NCI-H1417 (cell line): ENCODE measurements at regions not wholly inside any gene's neighbourhood (a gene's known extent, or its start where the extent isn't known, plus 50 kb on each side); places are given as distances from the start of the nearest gene placed in this dataset.
A peak's percentile ranks its signal among the peaks of the same experiment; 100 is the strongest.

Source experiments
- DNase-seq, 3 experiments: peaks; one replicate each; lab custom pipeline; 2025; lab: John Stamatoyannopoulos, UW

GRCh38 chr10:123454987-123455386, 211.2 kb upstream of the GPR26 start:
- DNase-seq = no peak

- DNase-seq = no peak
Observed at GRCh38 chr10:123455861-123456260, 210.3 kb upstream of the GPR26 start.

- no peak for DNase-seq
Observed at GRCh38 chr10:123458933-123459332, 207.2 kb upstream of the GPR26 start.

GRCh38 chr10:123459371-123460091, 206.6 kb upstream of the GPR26 start:
- peak in 2 of 3 experiments; percentile 73 to 88 for DNase-seq

- peak in 1 of 3 experiments; percentile 44 for DNase-seq
Observed at GRCh38 chr10:123462246-123462645, 203.9 kb upstream of the GPR26 start.

GRCh38 chr10:123462756-123463155, 203.4 kb upstream of the GPR26 start:
- DNase-seq = no peak

GRCh38 chr10:123463181-123463580, 203.0 kb upstream of the GPR26 start:
- DNase-seq = no peak

- no peak for DNase-seq
Observed at GRCh38 chr10:123463698-123464097, 202.5 kb upstream of the GPR26 start.

GRCh38 chr10:123464430-123465323, 201.5 kb upstream of the GPR26 start:
- DNase-seq = no peak

- DNase-seq = peak in 2 of 3 experiments; percentile 63 to 86
Observed at GRCh38 chr10:123470336-123470921, 195.7 kb upstream of the GPR26 start.

- no peak for DNase-seq
Observed at GRCh38 chr10:123471811-123472210, 194.3 kb upstream of the GPR26 start.

- no peak for DNase-seq
Observed at GRCh38 chr10:123472606-123473005, 193.5 kb upstream of the GPR26 start.

- DNase-seq = no peak
Observed at GRCh38 chr10:123474700-123475099, 191.5 kb upstream of the GPR26 start.

GRCh38 chr10:123475466-123475865, 190.7 kb upstream of the GPR26 start:
- no peak for DNase-seq

- no peak for DNase-seq
Observed at GRCh38 chr10:123478116-123478515, 188.0 kb upstream of the GPR26 start.

GRCh38 chr10:123479640-123480039, 186.5 kb upstream of the GPR26 start:
- DNase-seq = no peak

GRCh38 chr10:123480344-123480743, 185.8 kb upstream of the GPR26 start:
- no peak for DNase-seq

- DNase-seq = no peak
Observed at GRCh38 chr10:123480845-123481244, 185.3 kb upstream of the GPR26 start.

- no peak for DNase-seq
Observed at GRCh38 chr10:123484722-123485121, 181.4 kb upstream of the GPR26 start.

- DNase-seq = peak in 2 of 3 experiments; percentile 19 to 87
Observed at GRCh38 chr10:123485341-123485960, 180.7 kb upstream of the GPR26 start.

GRCh38 chr10:123488436-123488835, 177.7 kb upstream of the GPR26 start:
- no peak for DNase-seq

GRCh38 chr10:123491364-123491763, 174.8 kb upstream of the GPR26 start:
- no peak for DNase-seq
